Medulla oblongata (tissue), 1 donor: ENCODE measurements at regions not wholly inside any gene's neighbourhood (a gene's known extent, or its start where the extent isn't known, plus 50 kb on each side); places are given as distances from the start of the nearest gene placed in this dataset.

Source experiments
- DNase-seq: peaks from one replicate; pipeline ENCODE4 v3.0.0-alpha.2; 2015; ENCODE audit errors: extremely low spot score

DNA sequence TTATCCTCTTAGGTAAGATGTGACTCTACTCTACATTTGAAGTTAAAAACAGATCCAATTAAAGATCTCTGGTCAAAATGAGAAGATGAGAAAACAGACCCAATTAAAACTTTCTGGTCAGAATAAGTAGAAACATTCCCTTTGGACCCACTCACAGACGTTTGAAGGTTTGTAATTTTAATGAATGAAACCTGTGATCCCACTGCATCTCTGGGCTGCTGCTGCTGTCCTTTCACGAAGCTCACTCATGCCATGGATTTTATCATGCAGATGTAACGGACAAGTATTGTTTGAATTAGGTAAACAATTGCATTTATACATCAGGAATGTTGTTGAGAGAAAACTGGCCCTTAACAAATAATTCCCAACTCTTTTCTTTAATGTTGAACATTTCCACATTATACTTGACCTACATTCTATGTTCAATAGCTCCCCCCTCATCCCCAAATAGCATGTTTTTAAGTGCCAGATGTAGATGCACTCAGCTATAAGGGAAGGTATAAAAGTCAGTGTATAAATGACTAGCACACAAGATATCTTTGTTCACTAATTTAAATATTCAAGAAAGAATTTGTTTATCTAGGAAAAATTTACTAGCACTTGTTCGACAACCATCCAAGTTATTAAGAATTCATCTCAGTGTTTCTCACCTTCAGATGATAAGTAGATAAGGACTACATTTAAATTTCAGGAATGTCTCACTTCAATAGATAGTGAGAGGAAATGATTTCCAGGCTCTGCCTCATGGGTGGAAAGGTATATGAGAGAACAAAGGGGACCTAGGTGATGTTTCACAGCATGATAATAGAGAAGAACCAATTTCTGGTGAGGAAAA lies 202.3 kb upstream of the LMNTD1 start:
- no peak for DNase-seq

DNA sequence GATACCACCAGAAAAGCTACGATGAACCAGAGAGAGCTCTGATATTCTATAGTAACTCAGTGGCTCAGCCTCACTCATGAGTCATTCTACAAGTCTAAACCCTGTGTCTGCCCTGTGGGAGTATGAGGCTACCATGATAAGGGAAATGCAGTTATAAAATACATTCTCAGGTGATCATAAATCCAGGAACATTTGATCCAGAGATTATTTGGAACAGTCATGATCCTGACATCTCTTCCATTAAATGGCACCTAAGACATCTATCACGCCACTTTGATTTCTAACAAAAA lies 202.6 kb upstream of the RASSF8 start:
- no peak for DNase-seq

DNA sequence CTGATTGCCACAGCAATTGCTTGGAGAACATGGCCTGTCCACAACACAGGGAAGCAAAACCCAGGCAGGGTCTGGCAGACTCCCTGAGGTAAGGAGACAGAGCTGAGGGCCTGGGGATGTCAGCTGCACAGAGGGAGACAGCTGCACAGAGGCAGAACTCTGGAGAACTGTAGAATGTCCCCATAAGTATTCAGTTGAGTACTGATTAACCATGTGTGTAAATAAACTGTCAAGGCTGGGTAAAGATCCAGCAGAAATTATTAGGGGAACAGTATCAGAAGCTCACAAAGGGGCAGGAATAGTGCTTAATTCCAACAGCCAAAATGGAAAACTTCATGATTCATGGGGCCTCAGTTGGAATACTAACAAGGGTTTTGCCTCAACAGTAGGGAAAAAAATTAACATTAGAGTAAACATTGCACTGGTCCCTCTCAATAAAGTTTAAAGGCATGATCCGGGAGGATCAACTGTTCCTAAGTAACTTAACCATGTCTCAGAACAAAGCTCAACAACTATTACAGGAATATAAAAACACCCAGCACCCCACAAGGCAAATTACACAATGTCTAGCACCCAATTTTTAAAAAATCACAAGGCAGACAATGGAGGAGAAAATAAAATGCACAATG lies 201.3 kb upstream of the RASSF8 start:
- DNase-seq = no peak

DNA sequence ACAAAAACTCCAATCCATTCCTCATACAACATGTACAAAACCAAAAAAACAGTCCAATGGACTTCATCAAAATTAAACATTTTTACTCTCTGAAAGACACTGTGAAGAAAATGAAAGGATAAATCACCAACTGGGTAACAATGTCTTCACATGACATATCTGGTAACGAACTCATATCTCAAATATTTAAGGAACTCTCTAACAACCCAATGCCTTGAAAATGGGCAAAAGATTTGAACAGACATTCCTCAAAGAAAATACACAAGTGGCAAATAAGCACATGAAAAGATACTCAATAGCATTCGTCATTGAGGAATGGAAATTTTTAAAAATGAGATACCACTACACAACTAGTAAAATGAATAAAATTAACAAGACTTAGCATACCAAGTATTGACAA lies 198.7 kb upstream of the RASSF8 start:
- no peak for DNase-seq

DNA sequence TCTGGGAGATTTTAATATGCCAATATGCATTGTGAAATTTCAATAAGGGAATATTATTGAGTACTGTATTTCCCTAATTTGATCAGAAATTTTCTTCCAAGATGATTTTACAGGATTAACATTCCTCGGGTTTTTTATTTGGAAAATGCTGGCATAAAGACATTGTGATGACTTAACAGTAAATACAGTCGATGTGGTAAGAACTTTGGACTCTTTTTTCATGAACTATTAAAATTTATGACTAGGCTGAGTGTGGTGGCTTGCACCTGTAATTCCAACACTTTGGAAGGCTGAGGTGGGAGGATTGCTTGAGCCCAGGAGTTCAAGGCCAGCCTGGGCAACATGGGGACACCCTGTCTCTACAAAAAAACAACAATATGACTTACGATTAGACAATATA lies 197.1 kb upstream of the RASSF8 start:
- no peak for DNase-seq

DNA sequence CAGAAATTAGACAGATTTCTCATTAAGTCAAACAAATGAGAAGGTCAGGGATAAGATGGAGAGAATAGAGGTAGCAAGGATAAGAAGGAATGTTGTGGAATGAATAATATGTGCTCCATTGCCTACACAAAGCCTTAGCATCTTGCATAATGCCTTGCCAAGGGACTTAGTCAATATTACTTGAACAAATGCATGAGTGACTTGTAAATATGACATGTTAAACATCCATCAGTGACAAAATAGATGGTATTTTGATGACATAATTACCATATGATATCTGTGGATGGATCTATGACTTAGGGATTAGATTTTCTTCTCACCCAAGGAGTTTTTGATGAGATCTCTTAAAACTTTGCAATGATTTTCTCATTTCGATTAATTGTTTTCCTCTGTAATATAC lies 194.1 kb upstream of the RASSF8 start:
- DNase-seq = no peak

DNA sequence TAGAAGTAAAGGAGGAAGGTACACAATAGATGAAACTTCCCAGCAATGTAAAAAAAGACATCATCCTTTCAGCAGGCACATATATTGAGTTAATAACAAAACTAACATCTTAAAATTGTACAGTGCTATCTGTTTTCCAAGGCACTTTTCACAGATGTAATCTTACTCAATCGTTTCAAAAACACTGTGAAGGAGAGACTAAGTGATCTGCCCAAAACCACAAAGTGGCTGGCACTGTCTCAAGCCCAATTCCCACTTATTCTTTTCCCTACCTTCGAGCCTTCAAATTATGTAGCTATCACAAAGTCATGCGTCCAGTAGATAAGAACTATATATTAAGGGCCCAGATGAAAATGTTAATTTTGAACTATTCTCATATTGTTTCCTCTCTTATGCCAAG lies 193.6 kb upstream of the RASSF8 start:
- DNase-seq = no peak

DNA sequence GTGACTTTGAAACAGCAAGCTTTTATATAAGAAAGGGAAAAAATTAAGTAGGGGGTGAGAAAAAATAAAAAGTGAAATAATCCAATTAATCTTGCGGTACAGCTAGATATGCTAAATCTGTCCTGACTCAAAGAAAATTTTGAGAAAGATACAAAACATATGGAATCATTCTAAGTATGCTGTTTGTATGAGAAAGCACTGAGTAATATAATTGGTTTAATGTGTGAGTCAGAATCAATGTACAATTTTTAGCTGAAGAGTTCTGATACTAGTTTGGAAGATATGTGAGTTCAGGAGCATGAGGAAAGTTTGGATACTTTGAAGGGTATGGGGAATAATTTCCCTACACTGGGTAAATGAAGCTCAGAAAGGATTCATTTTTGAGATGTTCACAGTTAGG lies 190.9 kb upstream of the RASSF8 start:
- DNase-seq = no peak

DNA sequence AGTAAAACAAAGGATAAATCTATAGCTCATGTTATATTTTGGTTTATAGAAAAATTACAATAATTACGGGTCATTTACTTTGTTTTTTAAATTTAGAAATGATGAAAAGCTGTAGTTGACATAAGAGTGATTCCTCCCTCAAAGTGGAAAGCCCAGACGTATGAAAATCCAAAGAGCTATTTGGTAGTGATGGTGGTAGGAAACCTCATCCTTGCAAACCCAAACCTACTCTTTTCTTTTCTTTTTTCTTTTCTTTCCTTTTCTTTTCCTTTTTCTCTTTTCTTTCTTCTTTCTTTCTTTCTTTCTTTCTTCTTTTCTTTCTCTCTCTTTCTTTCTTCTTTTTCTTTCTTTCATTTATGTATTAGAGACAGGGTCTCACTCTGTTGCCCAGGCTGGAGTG lies 190.3 kb upstream of the RASSF8 start:
- DNase-seq = no peak

DNA sequence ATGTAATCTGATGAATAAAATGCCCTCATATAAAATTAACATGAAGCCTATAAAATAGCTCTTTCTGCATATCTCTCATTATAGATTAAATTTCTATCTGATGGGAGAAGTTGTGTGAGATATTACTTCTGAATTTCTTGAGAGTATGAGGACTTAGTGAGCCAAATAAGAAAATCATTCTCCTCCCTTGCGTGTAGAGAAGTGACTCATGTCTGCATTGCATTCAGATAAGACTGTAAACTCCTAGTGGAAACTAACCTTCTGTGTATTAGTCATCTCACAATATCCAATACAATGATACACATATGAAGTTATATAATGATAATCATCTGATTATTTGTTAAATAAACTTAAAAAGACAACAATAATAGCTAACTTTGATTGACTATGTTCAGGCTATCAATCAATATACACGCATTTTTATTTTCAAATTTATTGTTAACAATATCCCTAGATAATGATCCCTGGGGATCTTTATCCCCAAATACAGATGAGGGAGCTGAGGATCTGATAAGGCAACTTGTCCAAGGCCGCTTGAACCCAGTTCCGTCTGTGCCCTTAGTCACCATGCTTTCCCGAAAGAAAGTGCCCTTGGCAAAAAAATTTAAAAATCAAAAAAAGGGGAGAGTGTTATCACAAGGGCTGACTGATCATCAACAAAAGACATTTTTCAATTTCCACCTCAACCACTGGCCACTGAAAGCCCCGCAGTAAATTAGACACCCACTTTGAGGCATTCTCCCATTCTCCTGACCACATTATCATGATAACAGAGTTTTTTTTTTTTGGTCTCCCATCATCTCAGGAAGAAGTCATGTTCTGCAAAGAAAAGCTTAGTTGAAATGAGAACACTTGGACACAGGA lies 189.2 kb upstream of the RASSF8 start:
- no peak for DNase-seq

DNA sequence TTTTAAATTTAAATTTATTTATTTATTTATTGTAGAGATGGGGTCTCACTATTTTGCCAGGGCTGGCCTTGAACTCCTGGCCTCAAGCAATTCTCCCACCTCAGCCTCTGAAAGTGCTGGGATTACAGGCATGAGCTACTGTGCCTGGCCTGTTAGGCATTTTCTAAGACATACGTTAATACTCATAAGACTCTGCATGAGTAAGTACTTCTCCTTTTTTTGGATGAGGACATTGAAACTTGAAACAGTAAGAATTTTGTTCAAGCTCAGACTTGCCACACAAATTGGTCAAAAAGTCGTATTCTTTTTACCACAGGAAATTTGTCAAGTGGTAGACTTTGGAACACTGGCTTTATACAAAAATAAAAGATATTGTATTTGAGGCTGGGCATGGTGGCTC lies 187.4 kb upstream of the RASSF8 start:
- DNase-seq = no peak

DNA sequence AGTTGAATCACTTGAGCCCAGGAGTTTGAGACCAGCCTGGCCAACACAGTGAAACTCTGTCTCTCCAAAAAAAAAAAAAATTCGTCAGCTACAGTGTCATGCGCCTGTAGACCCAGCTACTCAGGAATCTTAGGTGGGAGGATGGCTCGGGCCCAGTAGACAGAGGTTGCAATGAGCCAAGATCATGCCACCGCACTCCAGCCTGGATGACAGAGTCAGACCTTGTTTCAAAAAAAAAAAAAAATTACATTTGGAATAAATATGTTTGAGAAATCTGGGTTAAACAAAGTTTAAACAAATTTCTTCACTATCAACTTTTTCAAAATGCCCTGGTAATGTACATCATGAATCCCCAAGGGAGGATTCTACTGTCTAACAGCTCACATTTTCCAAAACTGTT lies 187.0 kb upstream of the RASSF8 start:
- no peak for DNase-seq

DNA sequence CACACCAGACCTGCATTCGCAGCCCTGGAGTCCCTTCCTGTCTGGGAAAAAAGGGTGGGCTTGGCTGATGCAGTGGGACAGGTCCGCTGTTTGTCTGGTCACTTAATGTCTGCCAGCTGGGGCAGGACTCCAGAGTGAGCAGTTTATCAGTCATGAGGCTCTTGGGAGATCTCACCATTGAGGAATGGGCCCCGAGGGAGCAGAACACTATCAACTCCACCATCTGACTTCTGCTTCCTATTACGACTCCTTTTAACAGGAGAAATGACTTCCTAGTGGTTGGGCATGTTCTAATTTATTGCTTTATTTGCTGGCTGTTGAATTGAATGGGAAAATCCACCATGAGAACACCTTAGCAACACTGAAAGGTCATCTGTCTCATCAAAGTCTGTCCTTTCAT lies 182.5 kb upstream of the RASSF8 start:
- DNase-seq = no peak

DNA sequence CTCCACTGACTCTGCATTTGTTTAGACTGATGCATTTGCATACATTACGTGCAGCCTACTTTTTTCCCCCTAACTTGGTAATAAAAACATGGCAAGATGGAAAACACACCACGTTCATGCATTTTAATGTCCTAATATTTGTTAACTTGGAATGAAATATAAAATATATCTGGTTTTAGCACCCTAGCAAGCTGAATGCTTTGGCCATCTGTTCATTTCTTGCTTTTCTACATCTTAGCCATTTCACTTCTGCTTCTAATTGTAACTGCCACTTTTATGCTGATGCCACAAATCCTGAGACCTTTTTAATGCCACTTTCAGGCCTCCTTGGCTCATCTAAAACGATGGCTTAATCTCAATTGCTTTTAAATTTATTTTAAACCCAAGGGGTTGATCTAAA lies 177.7 kb upstream of the RASSF8 start:
- DNase-seq = no peak

DNA sequence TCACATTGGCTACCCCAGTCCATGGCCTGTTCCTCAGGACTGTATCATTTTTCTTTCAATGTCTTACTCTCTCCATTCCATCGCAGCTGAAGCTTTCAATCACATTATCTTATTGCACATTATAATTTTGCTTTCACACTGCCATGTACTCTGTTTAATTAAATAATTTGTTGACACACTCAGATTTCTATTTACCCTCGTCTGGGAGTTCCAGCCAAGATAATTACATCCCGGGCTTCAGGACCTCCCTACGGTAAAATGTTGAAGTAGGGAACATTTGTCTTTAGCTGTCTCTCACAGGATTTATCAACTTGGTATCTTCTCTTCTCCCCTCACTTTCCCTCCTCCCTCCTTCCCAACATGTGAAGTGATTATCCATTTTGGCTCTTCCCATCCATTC lies 177.2 kb upstream of the RASSF8 start:
- no peak for DNase-seq

DNA sequence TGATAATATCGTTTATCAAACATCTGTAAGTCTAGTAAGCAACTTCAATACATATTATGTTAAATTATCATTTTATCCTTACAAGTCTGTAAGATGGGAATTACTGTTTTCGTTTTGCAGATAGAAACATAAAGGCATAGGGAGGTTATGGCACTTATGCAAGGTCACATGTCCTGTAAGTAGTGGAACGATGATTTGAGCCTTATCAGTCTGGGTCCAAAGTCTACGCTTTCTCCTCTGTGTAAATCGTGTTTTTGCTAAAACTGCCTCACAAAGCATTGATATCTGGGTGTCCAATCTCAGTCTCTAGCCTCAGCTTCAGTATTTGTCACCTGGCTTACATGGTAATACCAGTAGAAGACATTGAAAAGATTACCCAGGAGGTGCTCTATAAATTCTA lies 174.9 kb upstream of the RASSF8 start:
- no peak for DNase-seq

DNA sequence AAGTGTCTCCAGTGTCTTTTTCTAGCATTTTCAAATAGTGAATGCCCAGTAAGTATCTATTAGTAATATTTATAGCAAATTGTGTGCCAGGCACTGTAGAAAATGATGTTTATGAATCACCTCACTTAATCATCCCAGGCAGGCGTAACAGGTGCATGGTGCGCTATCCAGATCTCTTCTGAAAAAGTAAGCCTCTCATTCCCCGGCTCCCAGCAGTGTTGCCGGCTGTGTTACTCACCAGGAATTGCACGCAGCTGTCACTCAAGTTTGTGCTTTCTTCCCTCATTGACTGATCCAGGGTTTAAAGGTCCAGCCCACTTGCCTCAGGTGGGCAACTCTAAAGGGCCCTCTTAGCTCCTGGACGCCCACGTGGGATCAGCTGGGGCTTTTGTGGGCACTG lies 173.8 kb upstream of the RASSF8 start:
- no peak for DNase-seq

DNA sequence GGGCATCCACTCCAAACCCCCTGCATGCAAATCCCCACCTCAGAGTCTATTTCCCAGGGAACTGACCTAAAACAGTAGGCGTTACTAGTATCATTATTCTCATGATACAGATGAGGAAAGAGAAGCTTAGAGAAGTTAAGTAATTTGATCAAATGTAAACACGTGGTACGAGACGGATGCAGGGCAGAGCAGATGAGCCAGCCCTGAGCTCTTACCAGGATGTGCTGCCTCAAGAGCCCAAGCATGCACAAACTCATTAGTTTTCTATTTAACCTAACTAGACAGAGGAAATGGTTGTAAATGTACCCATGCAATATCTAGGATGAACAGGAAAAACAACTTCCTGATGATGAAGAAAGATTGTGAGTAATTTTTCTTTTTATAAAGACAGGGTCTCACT lies 173.3 kb upstream of the RASSF8 start:
- no peak for DNase-seq

DNA sequence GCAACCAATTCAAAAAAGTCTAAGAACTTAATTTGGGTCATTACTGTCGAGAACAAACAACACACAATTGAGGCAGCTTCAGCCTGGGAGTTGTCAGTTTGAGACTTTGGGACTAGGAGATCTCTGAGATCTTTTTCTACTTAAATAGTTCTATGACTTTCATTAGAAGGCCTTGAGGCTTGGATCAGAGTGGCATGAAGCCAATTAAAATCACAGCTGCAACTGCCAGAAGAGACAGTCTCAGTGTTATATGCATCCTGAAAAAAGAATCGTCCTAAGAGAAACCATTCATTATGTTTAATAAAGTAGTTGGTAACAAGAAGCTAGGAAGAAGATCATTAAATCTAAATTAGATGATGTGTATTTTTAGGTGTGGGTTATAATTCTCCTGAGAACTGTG lies 170.8 kb upstream of the RASSF8 start:
- no peak for DNase-seq

DNA sequence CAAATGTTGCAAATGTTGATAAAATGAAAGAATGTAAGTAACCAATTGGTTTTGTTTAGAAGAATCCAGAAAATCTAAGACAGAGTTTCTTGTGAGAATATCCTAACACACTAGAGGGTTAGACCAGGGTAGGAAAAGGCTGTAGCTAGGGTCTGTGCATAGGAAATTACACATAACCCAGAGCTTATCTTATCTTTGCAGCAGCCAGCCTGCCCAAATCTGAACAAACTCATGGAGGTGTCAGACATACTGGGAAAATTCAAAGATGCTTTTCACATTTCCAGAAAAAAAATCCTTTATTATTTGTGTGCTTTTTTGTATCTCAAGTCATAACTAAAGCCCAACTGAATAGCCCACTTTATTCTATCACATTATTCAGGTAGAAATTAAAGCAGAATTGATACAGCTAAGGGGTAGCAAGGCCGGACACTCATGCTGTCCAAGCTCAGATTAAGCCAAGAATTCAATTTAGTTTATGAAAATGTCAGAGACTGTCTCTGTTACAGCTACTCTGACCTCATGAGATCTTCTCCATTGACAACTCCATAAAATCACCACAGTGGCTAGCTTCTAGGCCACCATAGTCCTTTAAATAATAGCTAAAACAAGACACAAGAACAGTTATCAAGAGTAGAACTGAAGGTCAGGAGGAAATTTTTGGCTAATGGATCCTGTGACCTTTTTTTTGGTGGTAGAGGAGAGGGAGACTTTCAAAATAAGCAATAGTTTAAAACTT lies 169.6 kb upstream of the RASSF8 start:
- no peak for DNase-seq

DNA sequence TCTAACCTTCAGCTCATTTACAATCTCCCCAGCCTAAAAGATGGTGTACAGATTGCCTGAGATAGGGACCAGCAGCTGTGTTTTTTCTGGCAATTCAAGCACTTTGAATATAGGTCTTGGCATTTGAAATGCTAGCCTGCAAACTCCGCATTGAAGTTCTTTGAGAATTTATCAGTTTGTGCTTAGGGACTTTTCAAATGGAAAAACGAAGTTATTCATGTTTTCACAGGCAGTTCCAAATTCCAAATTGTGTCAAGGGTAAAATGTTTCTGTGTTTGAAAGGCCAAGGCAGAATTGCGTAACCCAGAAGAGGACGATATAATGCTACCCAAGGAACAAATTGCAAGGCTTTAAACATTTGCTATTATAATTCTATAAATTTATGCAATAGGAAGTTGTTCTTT lies 168.9 kb upstream of the RASSF8 start:
- peak; percentile 35 for DNase-seq

DNA sequence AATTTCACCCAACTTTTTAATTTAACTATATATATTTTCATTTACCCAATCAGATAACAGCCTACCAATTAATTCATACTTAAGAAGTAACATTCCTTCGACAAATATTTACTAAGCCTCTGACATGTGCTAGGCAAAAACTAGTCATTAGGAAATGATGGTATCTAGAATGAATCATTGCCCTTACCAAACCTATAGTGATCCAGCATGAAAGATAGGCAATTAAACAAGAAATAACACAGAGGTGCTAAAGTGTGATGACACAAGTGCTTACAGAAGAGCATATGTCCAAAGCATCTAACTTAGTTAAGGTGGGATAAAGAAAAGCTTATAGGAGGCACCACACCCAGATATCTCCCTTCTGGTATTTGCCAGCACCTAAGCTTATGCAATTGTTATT lies 166.5 kb upstream of the RASSF8 start:
- no peak for DNase-seq
